A673 (cell line): ENCODE measurements at regions not wholly inside any gene's neighbourhood (a gene's known extent, or its start where the extent isn't known, plus 50 kb on each side); places are given as distances from the start of the nearest gene placed in this dataset.

ENCODE experiments used
- EZH2 ChIP-seq: fragments of 200-600 bp; sonication (generic); IDR thresholded peaks from 2 replicates; pipeline ENCODE4 v1.6.1; 2017; ENCODE audit warnings: borderline replicate concordance, low read depth, mild to moderate bottlenecking, mixed read lengths, antibody characterized with exemption, low read length; ENCODE audit not compliant: poor library complexity, severe bottlenecking
- TF ChIP-seq, protein P1 (sequence below): fragments of 300-800, 200-600 bp; sonication (generic); conservative IDR thresholded peaks from 2 replicates; pipeline ENCODE4 v1.5.1; 2017; ENCODE audit warnings: low read depth, mild to moderate bottlenecking, antibody characterized with exemption, low read length, moderate library complexity, mixed read lengths

DNA sequence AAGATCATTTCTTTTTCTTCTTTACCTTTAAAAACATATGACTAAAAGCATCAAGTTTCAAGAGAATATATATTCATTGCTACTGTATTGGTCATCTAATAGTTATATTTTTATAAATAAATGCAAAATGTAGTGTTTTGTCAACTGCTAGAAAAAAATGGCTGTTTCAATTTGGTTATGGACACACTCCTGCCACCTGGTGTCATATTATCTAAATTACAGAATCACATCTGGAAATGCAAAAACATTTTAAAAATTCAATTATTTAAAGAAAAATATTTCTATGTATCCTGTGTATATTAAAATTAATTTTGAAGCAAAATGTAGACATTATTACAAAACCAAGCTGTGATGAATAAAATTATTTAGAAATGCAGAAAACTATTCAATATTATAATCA, 329.4 kb upstream of the PCDH18 start:
- no peak for TF ChIP-seq EZH2
- TF ChIP-seq, protein P1, sequence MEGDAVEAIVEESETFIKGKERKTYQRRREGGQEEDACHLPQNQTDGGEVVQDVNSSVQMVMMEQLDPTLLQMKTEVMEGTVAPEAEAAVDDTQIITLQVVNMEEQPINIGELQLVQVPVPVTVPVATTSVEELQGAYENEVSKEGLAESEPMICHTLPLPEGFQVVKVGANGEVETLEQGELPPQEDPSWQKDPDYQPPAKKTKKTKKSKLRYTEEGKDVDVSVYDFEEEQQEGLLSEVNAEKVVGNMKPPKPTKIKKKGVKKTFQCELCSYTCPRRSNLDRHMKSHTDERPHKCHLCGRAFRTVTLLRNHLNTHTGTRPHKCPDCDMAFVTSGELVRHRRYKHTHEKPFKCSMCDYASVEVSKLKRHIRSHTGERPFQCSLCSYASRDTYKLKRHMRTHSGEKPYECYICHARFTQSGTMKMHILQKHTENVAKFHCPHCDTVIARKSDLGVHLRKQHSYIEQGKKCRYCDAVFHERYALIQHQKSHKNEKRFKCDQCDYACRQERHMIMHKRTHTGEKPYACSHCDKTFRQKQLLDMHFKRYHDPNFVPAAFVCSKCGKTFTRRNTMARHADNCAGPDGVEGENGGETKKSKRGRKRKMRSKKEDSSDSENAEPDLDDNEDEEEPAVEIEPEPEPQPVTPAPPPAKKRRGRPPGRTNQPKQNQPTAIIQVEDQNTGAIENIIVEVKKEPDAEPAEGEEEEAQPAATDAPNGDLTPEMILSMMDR: peak; percentile 63
